GM18868 (cell line): ENCODE measurements at regions not wholly inside any gene's neighbourhood (a gene's known extent, or its start where the extent isn't known, plus 50 kb on each side); places are given as distances from the start of the nearest gene placed in this dataset.

ENCODE experiments used
- ATAC-seq: cut with Tn5 transposase; IDR thresholded peaks from one replicate; pipeline ENCODE4 v1.9.1; 2021; ENCODE audit warnings: mild to moderate bottlenecking, moderate library complexity; ENCODE audit not compliant: unreplicated experiment

GRCh38 chr3:72248869-72249268 is 463.9 kb upstream of the PROK2 start:
- no peak for ATAC-seq

- ATAC-seq: no peak
Observed at GRCh38 chr3:72248389-72248761, 463.4 kb upstream of the PROK2 start.

- ATAC-seq: no peak
Observed at GRCh38 chr3:72247645-72248388, 462.9 kb upstream of the PROK2 start.

- peak; percentile 91 for ATAC-seq
Observed at GRCh38 chr3:72247126-72247525, 462.2 kb upstream of the PROK2 start.

- no peak for ATAC-seq
Observed at GRCh38 chr3:72246685-72247084, 461.7 kb upstream of the PROK2 start.

- no peak for ATAC-seq
Observed at GRCh38 chr3:72245183-72245811, 460.3 kb upstream of the PROK2 start.

GRCh38 chr3:72244396-72244795 is 459.4 kb upstream of the PROK2 start:
- no peak for ATAC-seq

GRCh38 chr3:72242326-72242725 is 457.4 kb upstream of the PROK2 start:
- no peak for ATAC-seq

GRCh38 chr3:72241525-72241924 is 456.6 kb upstream of the PROK2 start:
- no peak for ATAC-seq

GRCh38 chr3:72240531-72240930 is 455.6 kb upstream of the PROK2 start:
- no peak for ATAC-seq

GRCh38 chr3:72238801-72239200 is 453.9 kb upstream of the PROK2 start:
- no peak for ATAC-seq

- no peak for ATAC-seq
Observed at GRCh38 chr3:72238010-72238691, 453.2 kb upstream of the PROK2 start.

- no peak for ATAC-seq
Observed at GRCh38 chr3:72237679-72238009, 452.7 kb upstream of the PROK2 start.

GRCh38 chr3:72234391-72234790 is 449.4 kb upstream of the PROK2 start:
- ATAC-seq: no peak

GRCh38 chr3:72233571-72233970 is 448.6 kb upstream of the PROK2 start:
- no peak for ATAC-seq

GRCh38 chr3:72232777-72233176 is 447.8 kb upstream of the PROK2 start:
- ATAC-seq: no peak

GRCh38 chr3:72232331-72232730 is 447.4 kb upstream of the PROK2 start:
- ATAC-seq: no peak

GRCh38 chr3:72231439-72232196 is 446.7 kb upstream of the PROK2 start:
- ATAC-seq: no peak

- no peak for ATAC-seq
Observed at GRCh38 chr3:72230774-72231379, 445.9 kb upstream of the PROK2 start.

GRCh38 chr3:72229952-72230351 is 445.0 kb upstream of the PROK2 start:
- no peak for ATAC-seq

- no peak for ATAC-seq
Observed at GRCh38 chr3:72227486-72228070, 442.6 kb upstream of the PROK2 start.
